ENCODE measurements at regions not wholly inside any gene's neighbourhood (a gene's known extent, or its start where the extent isn't known, plus 50 kb on each side); places are given as distances from the start of the nearest gene placed in this dataset.
A peak's percentile ranks its signal among the peaks of the same experiment; 100 is the strongest.

DNA sequence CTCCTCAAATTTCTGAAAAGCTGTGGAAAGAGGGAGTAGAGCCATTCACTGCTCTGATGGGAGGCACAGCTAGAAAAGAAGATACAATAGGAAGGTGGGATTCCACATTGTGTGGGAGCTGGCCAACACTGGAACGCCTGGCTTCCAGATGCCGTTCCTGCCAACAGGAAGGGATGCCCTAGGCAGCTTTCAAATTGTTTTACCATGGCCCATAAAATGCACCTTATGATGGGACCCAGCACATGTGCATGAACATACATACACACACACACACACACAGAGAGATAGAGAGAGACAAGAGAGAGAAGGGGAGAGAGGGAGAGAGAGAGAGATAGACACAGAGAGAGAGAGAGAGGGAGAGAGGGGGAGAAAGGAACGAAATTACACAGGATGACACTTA, 86.1 kb upstream of the BZW1 start:
- no peak for DNase-seq

DNA sequence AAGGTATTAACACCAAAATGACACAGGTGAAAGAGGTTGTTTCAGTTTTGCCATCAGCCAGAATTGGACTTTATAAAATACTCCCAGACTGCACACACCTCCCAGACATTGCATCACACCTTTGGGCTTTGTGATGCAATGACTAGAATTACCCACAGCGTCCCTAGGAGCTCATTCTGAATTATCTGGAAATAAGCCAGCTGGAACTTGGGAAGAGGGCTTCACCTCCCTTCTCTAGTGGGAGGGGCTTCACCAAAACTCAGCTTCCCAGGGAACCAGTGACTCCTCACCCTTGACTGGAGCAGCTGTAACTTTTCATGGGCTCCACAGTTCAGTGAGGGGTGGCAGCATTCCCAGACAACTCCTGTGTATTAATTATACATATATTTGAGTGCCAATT, 83.1 kb upstream of the BZW1 start:
- no peak for DNase-seq

DNA sequence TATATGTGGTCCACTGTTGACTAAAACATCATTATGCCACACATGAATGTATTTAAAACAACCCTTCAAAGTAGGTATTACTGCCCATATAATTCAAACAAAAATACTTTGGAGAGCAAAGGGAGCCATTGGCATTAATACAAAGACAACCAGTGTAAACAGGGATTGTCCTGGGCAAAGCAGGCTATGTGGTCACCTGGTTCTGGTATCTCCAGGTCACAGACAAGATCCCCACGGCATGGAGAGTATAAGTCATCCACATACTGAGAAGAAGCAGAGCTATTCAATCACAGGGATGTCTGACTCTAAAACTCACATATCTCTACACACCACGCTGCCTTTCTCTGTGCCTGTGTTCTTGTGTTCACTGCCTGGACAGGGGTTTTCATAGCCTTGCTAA, 81.4 kb upstream of the BZW1 start:
- DNase-seq, result no peak

DNA sequence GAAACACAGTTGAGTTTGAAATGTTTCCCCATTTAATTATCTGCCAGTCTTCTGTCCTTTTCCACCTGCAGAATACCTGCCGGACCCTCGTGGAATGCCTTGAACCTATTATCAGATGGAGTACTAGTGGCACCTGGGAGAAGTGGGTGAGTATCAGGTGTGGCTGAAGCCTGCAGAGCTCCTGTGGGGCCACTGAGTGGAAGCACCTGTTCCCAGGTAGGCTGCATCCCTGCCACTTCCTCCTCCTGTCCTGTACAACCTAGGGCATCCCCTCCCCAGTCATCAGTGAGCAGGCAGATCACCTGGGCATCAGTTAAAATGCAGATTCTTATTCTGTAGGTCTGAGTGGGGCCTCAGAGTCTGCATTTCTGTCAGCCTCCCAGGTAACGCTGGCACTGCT, 80.8 kb upstream of the BZW1 start:
- no peak for DNase-seq

DNA sequence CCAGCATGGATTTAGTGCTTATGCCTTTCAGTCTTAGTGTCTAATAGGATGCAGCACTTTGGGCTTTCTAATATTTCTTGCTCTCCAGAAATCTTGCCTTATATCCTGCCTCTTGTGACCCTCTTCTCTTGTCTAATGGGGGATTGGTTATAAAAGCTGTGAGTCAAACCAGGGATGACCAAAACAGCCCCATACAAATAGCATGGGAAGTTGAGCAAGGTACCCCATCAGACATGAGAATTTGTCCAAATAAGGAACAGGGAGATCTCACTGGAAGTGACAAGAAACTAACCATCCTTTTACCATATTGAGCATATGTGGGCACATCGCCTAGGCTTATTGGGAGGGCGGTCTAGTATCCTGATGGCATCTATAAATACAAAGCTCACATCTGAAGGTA, 78.8 kb upstream of the BZW1 start:
- DNase-seq, result no peak

DNA sequence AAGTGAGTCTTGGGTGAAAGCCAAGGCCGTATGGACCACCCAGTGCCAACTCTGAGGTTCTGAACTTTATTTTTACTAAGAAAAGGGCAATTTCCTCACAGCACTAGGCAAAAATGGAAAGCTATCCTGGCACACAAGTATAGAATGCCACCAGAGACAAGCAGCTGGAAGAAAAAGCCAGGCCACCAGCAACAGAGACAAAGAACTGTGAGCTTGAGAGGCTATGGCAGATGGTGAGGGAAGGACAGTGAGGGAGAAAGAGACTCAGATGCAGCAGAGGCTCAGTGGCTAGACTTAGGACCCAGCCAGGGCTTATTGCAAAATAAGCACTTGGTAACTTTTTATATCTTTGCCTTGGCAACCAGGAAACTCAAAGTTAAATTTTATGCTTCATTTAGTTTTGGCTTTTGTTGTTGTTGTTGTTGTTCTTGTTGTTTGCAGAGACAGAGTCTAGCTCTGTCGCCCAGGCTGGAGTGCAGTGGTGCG, 78.0 kb upstream of the BZW1 start:
- DNase-seq, result no peak

DNA sequence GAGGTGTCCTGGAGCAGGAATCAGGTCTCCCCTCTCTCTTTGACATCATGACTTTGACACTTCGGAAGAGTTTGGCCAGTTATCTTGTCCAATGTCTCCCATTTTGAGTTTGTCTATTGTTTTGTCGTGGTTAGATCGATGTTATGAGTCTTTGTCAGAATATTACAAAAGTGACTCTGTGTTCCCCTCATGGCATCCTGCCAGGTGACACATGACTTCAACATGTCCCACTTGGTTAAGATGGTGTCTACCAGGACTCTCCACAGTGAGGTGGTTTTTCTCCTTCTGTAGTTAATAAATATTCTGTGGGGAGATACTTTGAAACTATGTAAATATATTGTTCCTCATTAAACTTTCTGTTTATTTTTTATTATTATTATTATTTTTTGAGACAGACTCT, 76.6 kb upstream of the BZW1 start:
- DNase-seq, result peak in 1 of 5 experiments; percentile 25

DNA sequence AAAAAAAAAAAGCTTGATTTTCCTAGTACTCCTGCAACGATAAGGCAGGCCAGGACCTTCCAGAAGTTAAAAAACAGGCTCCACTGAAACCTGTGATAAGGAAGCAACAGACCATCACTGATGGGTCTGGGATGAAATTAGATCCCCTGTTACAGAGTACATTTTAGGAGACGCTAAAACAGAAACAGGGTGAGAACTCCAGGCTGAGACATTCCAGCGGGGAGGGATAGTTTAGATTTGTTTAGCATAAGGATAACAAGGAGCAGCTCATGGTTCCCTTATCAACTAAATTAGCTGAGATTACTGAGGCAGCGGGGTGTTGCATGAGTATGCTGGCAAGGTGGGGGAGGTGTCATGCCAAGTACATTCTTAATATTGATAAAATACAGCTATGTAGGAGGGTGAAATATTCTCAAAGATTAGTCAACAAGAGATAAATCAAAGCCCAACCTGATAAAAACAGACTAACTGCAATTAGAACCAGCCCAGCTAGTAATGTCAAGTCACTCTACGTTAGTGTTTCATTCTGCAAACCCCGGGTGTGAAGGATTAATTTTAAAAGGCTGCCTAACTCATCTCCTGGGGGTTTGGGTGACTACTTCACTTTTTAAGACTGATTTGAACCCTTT, 75.0 kb upstream of the BZW1 start:
- DNase-seq, result no peak

DNA sequence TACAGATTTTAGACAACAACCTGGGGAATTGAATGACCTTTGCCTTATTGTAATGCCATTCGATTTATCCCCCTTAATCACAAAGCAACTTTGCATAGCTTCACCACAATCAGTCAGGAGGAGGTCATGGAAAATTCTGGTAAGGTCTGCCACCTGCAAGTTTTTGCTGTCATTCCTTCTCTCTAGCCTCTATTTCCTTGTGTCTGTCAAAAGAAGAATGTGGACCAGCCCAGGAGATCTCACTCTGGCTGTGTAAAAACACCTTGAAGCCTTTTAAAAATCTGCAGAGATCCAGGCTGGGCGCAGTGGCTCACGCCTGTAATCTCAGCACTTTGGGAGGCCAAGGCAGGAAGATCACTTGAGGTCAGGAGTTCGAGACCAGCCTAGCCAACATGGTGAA, 74.1 kb upstream of the BZW1 start:
- DNase-seq, result no peak

DNA sequence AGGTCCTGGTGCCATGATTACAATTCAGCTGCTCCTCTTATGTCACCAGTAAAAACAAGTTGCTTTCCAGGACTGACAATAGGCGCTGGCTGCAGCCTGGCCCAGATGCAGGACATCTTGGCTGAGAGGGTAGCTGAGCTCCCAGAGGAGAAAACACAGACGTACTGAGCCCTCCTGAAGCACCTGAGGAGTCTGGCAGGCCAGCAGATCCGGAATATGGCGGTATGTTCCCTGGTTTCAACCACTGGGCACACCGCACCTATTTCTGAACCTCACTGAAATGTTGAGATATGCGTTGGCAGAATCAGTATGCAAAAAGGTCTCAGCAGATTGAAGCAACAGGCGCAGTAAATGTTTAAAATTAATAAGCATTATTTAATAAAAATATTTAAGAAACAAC, 73.1 kb upstream of the BZW1 start:
- no peak for DNase-seq

DNA sequence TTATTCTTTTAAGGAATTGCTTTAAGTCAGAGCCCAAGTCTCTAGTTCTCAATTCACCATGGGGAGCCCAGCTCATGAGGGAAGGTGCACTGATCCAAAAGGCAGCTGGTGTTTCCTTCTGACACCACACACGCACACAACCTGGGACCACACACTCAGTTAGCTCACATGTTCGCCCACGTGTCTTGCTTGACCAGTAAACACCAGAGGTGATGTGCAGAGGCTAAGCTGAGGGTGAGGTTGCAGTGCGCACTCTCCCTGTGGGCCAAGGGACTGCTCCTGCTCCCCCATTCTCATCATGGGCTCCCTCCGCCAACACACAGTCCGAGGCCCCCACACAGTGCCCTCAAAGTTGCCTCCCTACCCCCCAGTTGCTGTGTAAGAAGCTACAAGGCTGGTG, 70.8 kb upstream of the BZW1 start:
- no peak for DNase-seq

DNA sequence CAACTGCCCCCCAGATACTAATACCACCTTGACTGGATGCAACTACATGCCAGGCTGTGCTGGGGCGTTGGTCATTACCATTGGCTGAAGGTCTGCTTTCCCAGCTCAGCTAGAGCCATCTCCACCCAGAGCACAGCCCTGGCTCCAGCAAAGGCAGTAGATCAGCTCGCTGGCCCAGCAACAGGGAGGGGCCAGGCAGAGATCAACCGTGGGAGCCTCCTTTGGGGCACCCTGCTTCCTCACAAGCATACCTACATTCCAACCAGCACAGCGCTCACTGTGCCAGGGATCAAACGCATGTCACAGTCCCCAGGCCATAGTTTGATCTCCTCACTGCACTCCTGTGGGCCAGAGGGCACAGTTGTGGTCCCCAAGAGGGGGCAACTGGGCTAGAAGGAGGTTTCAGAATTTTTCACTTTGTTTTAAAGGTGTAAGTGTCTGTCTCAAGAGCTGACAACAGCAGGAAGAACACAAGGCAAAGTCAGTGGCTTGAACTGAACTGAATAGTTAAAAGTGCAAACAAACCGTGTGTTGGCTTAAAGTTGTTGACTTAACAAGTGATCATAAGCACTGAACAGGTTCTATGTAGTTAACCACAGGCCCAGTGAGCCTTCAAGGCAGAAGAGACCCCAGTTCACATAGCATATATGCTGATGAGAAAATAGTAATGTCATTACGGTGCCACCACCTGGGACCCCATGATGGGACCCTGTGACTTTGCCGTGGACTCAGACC, 70.1 kb upstream of the BZW1 start:
- no peak for DNase-seq

DNA sequence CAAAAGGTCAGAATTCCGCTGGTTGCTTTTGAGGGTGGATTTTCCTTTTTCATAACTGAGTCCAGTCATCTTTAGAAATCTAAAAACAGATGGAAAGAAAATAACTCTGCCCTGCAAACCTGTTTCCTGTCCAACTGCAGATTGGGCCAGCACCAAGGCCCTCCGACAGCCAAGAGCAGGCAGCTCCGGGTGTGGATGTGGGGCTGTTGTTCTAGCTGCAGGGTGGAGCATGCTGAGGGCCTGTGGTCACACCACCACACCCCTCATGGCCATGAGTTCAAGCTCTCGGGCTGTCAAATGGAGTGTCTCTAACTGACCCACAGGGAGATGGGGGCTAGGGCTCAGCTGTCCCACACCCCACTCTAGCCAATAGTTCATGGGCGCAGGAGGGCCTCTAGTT, 69.3 kb upstream of the BZW1 start:
- DNase-seq, result no peak

DNA sequence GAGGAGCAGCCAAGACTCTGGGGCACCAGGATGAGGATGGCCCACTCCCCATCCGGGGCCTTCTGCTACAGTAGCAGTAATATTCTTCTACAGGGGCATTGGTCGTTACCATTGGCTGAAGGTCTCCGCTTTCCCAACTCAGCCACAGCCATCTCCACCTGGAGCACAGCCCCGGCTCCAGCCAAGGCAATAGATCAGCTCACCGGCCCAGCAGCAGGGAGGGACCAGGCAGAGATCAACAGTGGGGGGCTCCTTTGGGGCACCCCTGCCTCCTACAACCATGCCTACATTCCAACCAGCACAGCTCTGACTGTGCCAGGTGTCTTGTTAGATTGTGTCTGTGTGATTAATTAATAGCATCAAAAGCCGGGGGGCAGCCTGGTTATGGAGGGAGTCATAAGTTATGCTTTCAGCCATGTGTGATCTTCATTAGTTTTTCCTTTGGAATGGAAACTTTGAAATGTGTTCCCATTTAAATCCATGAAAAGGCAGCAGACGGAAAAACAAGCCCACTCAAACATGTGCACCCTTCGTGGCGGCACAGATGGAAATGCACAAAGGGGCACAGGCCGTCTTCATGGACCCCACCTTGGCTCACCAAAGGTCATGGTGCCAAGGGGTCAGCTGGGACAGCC, 68.6 kb upstream of the BZW1 start:
- no peak for DNase-seq

DNA sequence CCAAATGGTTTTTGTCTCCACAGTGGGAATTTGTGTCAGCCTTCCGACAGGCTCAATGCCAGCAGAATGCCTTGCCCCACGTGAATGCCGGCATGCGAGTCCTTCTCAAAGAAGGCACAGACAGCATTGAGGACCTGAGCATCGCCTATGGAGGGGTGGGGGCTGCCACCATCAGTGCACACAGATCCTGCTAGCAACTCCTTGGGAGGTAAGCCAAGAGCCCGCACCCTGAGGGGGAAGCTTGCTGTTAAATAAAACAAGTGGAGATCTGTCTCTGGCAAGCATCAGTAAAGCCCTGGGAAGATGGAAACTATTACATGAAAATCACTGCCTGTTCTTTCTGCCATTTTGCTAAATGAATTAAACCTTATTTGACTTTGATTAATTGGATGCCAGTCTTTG, 67.5 kb upstream of the BZW1 start:
- DNase-seq, result no peak

DNA sequence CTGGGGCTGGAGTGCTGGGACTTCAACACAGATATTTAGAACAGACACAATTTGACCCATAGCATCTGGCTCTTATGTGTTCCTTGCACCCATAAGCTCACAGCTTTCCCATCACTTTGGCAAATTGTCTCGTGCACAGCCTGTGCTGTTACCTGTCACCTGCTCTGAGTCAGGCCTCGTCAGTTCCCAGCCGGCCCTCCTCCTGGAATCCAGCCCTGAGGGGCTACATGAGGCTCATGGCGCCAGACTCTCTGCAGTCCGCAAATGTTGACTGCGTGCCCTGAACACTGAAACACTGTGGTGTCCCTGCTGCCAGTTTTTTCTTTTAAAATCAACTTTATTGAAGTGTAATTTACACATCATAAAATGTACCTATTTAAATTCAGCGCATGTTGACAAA, 65.4 kb upstream of the BZW1 start:
- DNase-seq, result no peak

DNA sequence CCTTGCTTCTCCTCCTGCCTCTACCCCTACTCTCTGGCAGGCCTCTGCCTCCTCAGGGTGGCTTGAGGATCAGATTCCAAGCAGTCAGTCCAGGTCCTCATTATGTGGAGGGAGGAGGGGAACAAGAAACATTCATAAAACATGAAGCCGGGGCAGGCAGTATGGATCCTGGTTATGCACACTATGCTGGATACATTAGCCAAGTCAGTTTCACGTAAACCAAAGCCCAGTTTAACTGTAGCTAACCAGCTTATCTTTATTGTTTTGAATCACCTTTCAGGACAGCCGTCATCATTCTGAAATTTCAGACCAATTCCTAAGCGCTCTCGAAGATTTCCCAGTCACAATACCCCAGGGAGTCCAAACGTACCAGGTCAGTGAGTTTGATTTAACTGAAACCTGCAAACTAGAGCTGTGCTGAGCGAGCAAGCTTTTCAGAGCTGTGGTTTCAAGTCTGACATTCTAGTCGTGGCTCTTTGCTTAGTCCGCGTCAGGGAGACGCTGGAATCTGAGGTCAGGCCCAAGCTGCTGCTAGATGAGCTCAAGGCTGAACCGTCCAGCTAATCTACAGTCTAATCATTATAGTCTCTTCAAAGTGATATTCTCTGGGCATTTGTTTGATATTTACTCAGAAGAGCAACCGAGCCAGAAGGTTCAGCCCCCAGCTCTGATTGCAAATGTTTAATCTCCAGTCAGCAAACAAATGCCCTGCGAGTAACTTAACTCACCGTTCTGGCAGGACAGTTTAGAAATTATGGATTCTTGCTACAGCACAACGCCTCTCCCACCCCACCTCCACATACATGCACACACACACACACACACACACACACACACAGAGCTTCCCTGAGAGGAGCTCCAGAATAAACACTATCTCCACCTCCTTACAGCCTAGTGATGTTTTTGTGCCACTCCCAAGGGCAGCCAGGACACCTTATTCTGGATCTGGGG, 63.8 kb upstream of the BZW1 start:
- no peak for DNase-seq

DNA sequence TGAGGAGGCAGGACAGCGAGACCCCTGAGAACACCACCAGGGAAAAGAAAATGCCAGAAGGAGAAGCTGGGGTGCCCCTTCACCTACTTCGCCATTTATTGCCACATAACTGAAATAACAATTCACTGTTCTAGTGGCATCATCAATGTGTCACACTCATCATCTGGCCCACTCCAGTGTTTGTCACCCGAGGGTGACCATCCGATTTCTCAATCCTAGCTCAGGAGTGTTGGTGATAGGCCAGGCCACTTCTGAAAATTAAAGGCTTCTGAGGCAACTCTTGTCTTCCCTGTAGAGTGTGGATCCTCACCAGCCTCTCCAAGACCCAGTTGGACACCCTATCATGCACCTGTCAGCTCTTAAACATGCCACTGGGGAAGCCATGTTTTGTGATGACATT, 62.9 kb upstream of the BZW1 start:
- DNase-seq, result no peak

DNA sequence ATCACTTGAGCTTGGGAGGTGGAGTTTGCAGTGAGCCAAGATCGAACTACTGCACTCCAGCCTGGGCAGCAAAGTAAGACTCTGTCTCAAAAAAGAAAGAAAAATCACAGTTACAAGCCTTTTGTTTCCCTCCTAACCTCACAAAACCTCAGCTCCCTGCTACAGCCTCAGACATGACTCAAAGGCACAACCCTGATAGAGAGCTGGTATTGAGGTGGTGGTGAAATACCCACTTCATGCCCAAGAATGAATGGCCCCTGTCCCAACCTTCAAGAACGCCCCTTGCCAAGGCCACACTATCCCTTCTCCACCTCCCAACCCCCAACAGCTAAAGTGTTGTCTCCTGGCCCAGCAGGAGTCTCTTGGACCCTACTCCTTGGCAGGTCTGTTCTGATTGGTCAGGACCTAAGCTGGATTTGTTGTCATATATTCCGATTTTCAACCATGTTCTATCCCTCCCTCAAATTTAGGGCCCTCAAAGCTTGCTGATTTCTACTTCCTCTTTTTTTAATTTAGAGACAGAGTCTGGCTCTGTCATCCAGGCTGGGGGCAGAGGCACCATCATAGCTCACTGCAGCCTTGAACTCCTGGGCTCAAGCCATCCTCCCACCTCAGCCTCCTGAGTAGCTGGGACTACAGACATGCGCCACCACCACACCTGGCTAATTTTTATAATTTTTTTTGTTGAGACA, 61.9 kb upstream of the BZW1 start:
- no peak for DNase-seq

DNA sequence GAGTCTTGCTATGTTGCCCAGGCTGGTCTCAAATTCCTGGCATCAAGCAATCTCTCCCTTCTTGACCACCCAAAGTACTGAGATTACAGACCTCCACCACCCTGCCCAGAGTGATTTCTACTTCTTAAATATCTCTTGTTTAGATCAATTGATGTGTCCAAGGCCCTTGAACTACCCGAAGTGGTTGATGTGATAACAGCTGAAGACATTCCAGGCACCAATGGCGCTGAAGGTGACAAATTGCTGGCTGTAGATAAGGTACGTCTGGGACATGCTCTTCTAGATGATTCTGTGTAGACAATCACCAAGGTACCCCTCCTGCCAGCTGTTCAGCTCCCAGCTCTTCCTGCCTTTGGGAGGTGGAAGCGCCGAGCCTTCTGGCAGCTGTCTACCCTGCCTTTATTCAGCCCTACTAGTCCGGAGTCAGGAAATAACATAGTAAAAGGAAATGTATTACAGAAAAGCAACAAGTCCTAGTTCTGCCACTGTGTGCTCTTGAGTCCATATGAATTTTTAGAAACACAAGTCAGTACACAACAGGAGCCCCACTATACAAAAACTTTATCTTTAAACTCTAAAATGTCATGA, 61.3 kb upstream of the BZW1 start:
- DNase-seq, result no peak

DNA sequence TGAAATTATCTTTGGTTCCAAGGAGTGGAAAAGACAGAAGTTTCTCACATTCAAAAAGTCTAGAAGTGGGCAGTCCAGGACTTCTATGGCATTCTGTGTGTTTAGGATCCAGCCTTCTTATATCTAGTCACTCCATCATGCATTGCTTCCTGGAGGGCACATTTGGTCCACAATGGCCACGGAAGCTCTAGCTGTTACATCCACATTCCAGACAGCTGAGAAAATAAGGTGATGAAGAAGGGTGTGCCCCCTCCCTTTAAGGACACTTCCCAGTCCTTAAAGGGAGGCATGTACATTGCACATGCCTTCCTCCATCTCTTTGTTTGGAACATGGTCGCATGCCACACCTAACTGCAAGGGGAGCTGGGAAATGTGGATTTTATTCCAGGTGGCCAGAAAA, 59.9 kb upstream of the BZW1 start:
- no peak for DNase-seq

DNA sequence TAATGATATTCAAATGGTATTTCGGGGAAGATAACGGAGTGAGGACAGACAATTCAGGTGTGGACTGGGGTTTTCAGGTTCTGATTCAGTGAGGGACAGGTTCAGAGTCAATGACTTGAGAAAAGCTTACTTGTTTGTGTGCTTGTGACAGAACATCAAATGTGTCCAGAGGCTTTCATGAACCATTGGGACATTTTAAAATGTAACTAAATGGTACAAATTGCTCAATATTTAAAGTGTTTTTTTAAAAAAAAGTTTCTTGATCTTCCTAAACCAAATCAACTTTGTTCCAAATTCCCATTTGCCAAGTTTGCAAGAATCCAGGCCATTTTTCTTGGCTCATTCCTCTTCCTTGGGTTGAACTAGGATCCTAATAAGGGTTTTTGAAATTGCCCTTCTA, 59.4 kb upstream of the BZW1 start:
- no peak for DNase-seq
